ENCODE measurements at regions not wholly inside any gene's neighbourhood (a gene's known extent, or its start where the extent isn't known, plus 50 kb on each side); places are given as distances from the start of the nearest gene placed in this dataset.

DNA sequence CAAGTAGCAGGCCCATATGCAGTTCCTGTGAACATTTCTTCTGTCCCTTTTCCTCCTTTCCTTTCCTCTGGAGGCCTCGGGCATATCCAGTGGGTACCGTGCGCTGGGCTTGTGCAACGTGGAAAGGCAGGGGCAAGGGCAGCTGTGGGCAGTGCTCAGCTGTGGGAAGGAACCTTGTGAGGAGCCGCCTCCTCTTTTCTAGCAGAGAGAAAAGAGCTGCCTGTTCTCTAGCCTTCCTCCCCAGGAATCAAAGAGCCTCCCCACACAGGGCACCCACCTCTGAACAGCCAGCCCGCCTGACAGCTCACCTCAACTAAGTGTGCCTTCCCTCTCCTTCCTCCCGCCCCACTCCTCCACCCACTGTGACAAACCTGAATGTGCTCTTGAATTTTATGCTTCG is 143.3 kb upstream of the HDDC2 start:
- H4K20me1 ChIP-seq (ENCODE audit: insufficient read depth), result no peaks in the 10 kb centered on the region
- POLR2A ChIA-PET, result no interaction called here
- no peaks in the 10 kb centered on the region for H3K36me3 ChIP-seq (replicated peaks in 1 of 2; ENCODE audit: control insufficient read depth in 1 of 2, insufficient read depth in 2 of 2, low read length in 1 of 2)
- no peak overlapping the region for H3K4me3 ChIP-seq (ENCODE audit: low read depth in 2 of 2, low read length in 1 of 2)
- no peak overlapping the region for H3K9ac ChIP-seq
- H3K4me1 ChIP-seq (ENCODE audit: control insufficient read depth in 1 of 2, insufficient read depth in 2 of 2, low read depth in 1 of 2, low read length in 1 of 2), result no peaks in the 10 kb centered on the region
- H3K79me2 ChIP-seq (ENCODE audit: insufficient read depth), result no peaks in the 10 kb centered on the region
- H3K27me3 ChIP-seq (ENCODE audit: insufficient read depth), result no peaks in the 10 kb centered on the region
- 1% methylated on average over 8 of the region's 8 CpGs for WGBS (ENCODE audit: low lambda C conversion rate)
- TF ChIP-seq JUND (IDR thresholded peaks at IDR 0.05), result no peak
- TF ChIP-seq TAF1 (IDR thresholded peaks at IDR 0.05; ENCODE audit: borderline replicate concordance, low read depth, low read length), result no peak
- no peak for TF ChIP-seq MXI1 (IDR thresholded peaks at IDR 0.05; ENCODE audit: low read depth, low read length)
- TF ChIP-seq ELF1 (IDR thresholded peaks at IDR 0.05), result no peak
- DNase-seq, result no peak
- no peaks in the 10 kb centered on the region for H3K9me3 ChIP-seq
- H2AFZ ChIP-seq (ENCODE audit: low read depth), result no peak overlapping the region
- CTCF ChIA-PET, result interaction anchor here (1.0 kb wide), 1 partner anchor 8 kb away, joined by 4 read pairs; no protein-coding TSS in a partner anchor
- no peaks in the 10 kb centered on the region for H3F3A ChIP-seq (replicated peaks; ENCODE audit: insufficient read depth)
- H3K27ac ChIP-seq (ENCODE audit: low read depth in 2 of 2, low read length in 1 of 2), result no peak overlapping the region
- no peaks in the 10 kb centered on the region for H3K9me2 ChIP-seq
- no peak overlapping the region for H3K4me2 ChIP-seq

DNA sequence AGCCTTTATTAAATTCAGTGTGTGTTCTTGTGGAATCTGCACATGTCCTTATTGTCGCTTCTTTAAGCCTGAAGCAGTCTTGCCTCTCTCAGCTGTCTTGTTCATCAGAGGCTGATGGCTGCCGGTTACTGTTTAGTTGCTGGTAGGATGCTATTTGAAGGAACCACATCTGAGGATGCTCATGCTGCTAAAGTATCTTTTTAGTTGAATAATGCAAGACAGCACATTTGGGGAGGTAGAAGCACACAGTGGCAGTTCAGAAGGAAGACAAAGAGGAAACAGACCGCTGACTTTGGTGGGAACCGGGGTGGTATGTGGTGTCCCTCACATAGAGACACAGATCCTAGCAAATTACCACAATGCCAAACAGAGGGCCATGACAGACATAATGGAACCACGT is 144.2 kb upstream of the HDDC2 start:
- Histone ChIP-seq H3K27ac (ENCODE audit: low read depth in 2 of 2, low read length in 1 of 2) (no peak overlapping the region), H3F3A (replicated peaks; ENCODE audit: insufficient read depth) (no peaks in the 10 kb centered on the region), H3K9me3 (no peaks in the 10 kb centered on the region), H3K27me3 (ENCODE audit: insufficient read depth) (no peaks in the 10 kb centered on the region), H4K20me1 (ENCODE audit: insufficient read depth) (no peaks in the 10 kb centered on the region), H3K4me1 (ENCODE audit: control insufficient read depth in 1 of 2, insufficient read depth in 2 of 2, low read depth in 1 of 2, low read length in 1 of 2) (no peaks in the 10 kb centered on the region), H3K4me3 (ENCODE audit: low read depth in 2 of 2, low read length in 1 of 2) (no peak overlapping the region), H3K4me2 (no peak overlapping the region), H3K79me2 (ENCODE audit: insufficient read depth) (no peaks in the 10 kb centered on the region), H3K36me3 (replicated peaks in 1 of 2; ENCODE audit: control insufficient read depth in 1 of 2, insufficient read depth in 2 of 2, low read length in 1 of 2) (no peaks in the 10 kb centered on the region), H3K9ac (no peak overlapping the region), H3K9me2 (no peaks in the 10 kb centered on the region), H2AFZ (ENCODE audit: low read depth) (no peak overlapping the region)
- 12% methylated on average over 5 of the region's 5 CpGs for WGBS (ENCODE audit: low lambda C conversion rate)
- CTCF ChIA-PET, result interaction anchor here (1.0 kb wide), 1 partner anchor 9 kb away, joined by 4 read pairs; no protein-coding TSS in a partner anchor
- TF ChIP-seq RAD21 (IDR thresholded peaks at IDR 0.05; ENCODE audit: low read length) (no peak), SIN3A (IDR thresholded peaks at IDR 0.05; ENCODE audit: borderline replicate concordance, low read depth, low read length) (no peak), TCF12 (IDR thresholded peaks at IDR 0.05) (no peak), TAF1 (IDR thresholded peaks at IDR 0.05; ENCODE audit: borderline replicate concordance, low read depth, low read length) (no peak), GABPA (IDR thresholded peaks at IDR 0.05; ENCODE audit: low read depth) (no peak), FOXJ3 (CRISPR knock-in tag; IDR thresholded peaks at IDR 0.05) (no peak), SMC3 (IDR thresholded peaks at IDR 0.05; ENCODE audit: low read depth, low read length) (no peak), ELF1 (IDR thresholded peaks at IDR 0.05) (no peak)
- TF ChIP-seq, protein P1, sequence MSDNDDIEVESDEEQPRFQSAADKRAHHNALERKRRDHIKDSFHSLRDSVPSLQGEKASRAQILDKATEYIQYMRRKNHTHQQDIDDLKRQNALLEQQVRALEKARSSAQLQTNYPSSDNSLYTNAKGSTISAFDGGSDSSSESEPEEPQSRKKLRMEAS (IDR thresholded peaks at IDR 0.05; ENCODE audit: low read depth), result no peak
- POLR2A ChIA-PET, result no interaction called here
- no peak for DNase-seq

GRCh38 chr6:125451750-125452149 is 150.0 kb upstream of the HDDC2 start:
- H3K9me2 ChIP-seq, result no peaks in the 10 kb centered on the region
- no peaks in the 10 kb centered on the region for H3K27me3 ChIP-seq (ENCODE audit: insufficient read depth)
- WGBS (ENCODE audit: low lambda C conversion rate), result 0% methylated on average over 2 of the region's 2 CpGs
- H3F3A ChIP-seq (replicated peaks; ENCODE audit: insufficient read depth), result no peaks in the 10 kb centered on the region
- POLR2A ChIA-PET, result no interaction called here
- H3K9ac ChIP-seq, result no peak overlapping the region
- H3K4me2 ChIP-seq, result no peak overlapping the region
- no peaks in the 10 kb centered on the region for H4K20me1 ChIP-seq (ENCODE audit: insufficient read depth)
- TF ChIP-seq EZH2phosphoT487 (IDR thresholded peaks at IDR 0.05; ENCODE audit: borderline replicate concordance, low read depth) (no peak), POLR2AphosphoS5 (IDR thresholded peaks at IDR 0.05; ENCODE audit: low read depth, low read length) (no peak), TCF12 (IDR thresholded peaks at IDR 0.05) (no peak), EP300 (IDR thresholded peaks at IDR 0.05; ENCODE audit: borderline replicate concordance in 1 of 2, low read depth in 1 of 2, low read length in 1 of 2) (no peak), YY1 (IDR thresholded peaks at IDR 0.05; ENCODE audit: low read depth) (no peak), GABPA (IDR thresholded peaks at IDR 0.05; ENCODE audit: low read depth) (no peak), FOXJ3 (CRISPR knock-in tag; IDR thresholded peaks at IDR 0.05) (no peak), RXRA (IDR thresholded peaks at IDR 0.05; ENCODE audit: borderline replicate concordance, low read depth) (no peak), USF1 (IDR thresholded peaks at IDR 0.05; ENCODE audit: borderline replicate concordance, low read depth) (no peak), NFIC (IDR thresholded peaks at IDR 0.05; ENCODE audit: borderline replicate concordance) (no peak)
- TF ChIP-seq, protein P2, sequence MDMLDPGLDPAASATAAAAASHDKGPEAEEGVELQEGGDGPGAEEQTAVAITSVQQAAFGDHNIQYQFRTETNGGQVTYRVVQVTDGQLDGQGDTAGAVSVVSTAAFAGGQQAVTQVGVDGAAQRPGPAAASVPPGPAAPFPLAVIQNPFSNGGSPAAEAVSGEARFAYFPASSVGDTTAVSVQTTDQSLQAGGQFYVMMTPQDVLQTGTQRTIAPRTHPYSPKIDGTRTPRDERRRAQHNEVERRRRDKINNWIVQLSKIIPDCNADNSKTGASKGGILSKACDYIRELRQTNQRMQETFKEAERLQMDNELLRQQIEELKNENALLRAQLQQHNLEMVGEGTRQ (IDR thresholded peaks at IDR 0.05; ENCODE audit: borderline replicate concordance, low read depth, low read length), result no peak
- TF ChIP-seq, protein P3, sequence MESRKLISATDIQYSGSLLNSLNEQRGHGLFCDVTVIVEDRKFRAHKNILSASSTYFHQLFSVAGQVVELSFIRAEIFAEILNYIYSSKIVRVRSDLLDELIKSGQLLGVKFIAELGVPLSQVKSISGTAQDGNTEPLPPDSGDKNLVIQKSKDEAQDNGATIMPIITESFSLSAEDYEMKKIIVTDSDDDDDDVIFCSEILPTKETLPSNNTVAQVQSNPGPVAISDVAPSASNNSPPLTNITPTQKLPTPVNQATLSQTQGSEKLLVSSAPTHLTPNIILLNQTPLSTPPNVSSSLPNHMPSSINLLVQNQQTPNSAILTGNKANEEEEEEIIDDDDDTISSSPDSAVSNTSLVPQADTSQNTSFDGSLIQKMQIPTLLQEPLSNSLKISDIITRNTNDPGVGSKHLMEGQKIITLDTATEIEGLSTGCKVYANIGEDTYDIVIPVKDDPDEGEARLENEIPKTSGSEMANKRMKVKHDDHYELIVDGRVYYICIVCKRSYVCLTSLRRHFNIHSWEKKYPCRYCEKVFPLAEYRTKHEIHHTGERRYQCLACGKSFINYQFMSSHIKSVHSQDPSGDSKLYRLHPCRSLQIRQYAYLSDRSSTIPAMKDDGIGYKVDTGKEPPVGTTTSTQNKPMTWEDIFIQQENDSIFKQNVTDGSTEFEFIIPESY (IDR thresholded peaks at IDR 0.05; ENCODE audit: borderline replicate concordance, low read depth), result no peak
- no peak overlapping the region for H3K4me3 ChIP-seq (ENCODE audit: low read depth in 2 of 2, low read length in 1 of 2)
- H3K9me3 ChIP-seq, result no peaks in the 10 kb centered on the region
- no peak overlapping the region for H2AFZ ChIP-seq (ENCODE audit: low read depth)
- no peak for DNase-seq
- H3K79me2 ChIP-seq (ENCODE audit: insufficient read depth), result no peaks in the 10 kb centered on the region
- no peaks in the 10 kb centered on the region for H3K36me3 ChIP-seq (replicated peaks in 1 of 2; ENCODE audit: control insufficient read depth in 1 of 2, insufficient read depth in 2 of 2, low read length in 1 of 2)
- no peaks in the 10 kb centered on the region for H3K4me1 ChIP-seq (ENCODE audit: control insufficient read depth in 1 of 2, insufficient read depth in 2 of 2, low read depth in 1 of 2, low read length in 1 of 2)
- CTCF ChIA-PET, result no interaction called here
- H3K27ac ChIP-seq (ENCODE audit: low read depth in 2 of 2, low read length in 1 of 2), result no peak overlapping the region
